HG02884 (cell line): ENCODE measurements at regions not wholly inside any gene's neighbourhood (a gene's known extent, or its start where the extent isn't known, plus 50 kb on each side); places are given as distances from the start of the nearest gene placed in this dataset.
"Not testable (repeated sequence)": the region's sequence is repeated elsewhere in the genome, so short reads cannot be mapped to it uniquely, and the experiment has no call there.

Source experiments
- ATAC-seq: cut with Tn5 transposase; IDR thresholded peaks from one replicate; pipeline ENCODE4 v1.9.1; 2021; ENCODE audit warnings: mild to moderate bottlenecking, moderate library complexity; ENCODE audit not compliant: unreplicated experiment

GRCh38 chr17:51347851-51348584 is 87.7 kb downstream of the UTP18 start:
- ATAC-seq, result no peak

GRCh38 chr17:51351080-51351479 is 90.7 kb downstream of the UTP18 start:
- no peak for ATAC-seq

- ATAC-seq, result no peak
These were observed 91.5 kb downstream of the UTP18 start for GRCh38 chr17:51351890-51352289.

GRCh38 chr17:51352798-51353197 is 92.5 kb downstream of the UTP18 start:
- no peak for ATAC-seq

GRCh38 chr17:51353296-51353695 is 93.0 kb downstream of the UTP18 start:
- no peak for ATAC-seq

- ATAC-seq, result no peak
These were observed 94.6 kb downstream of the UTP18 start for GRCh38 chr17:51354936-51355335.

- ATAC-seq, result no peak
These were observed 95.4 kb downstream of the UTP18 start for GRCh38 chr17:51355441-51356410.

- no peak for ATAC-seq
These were observed 98.7 kb downstream of the UTP18 start for GRCh38 chr17:51359055-51359454.

GRCh38 chr17:51362811-51363585 is 102.7 kb downstream of the UTP18 start:
- ATAC-seq, result no peak

GRCh38 chr17:51365090-51365489 is 104.7 kb downstream of the UTP18 start:
- no peak for ATAC-seq

- ATAC-seq, result no peak
These were observed 106.5 kb downstream of the UTP18 start for GRCh38 chr17:51366866-51367265.

GRCh38 chr17:51367836-51368235 is 107.5 kb downstream of the UTP18 start:
- ATAC-seq, result not testable (repeated sequence)

- ATAC-seq, result no peak
These were observed 111.4 kb downstream of the UTP18 start for GRCh38 chr17:51371732-51372151.

GRCh38 chr17:51372345-51373004 is 112.1 kb downstream of the UTP18 start:
- peak; percentile 70 for ATAC-seq

- no peak for ATAC-seq
These were observed 113.3 kb downstream of the UTP18 start for GRCh38 chr17:51373489-51374152.

- no peak for ATAC-seq
These were observed 113.9 kb downstream of the UTP18 start for GRCh38 chr17:51374209-51374608.

- no peak for ATAC-seq
These were observed 115.4 kb downstream of the UTP18 start for GRCh38 chr17:51375771-51376170.

GRCh38 chr17:51376739-51377138 is 116.4 kb downstream of the UTP18 start:
- no peak for ATAC-seq

GRCh38 chr17:51381262-51381661 is 120.9 kb downstream of the UTP18 start:
- ATAC-seq, result no peak

- ATAC-seq, result no peak
These were observed 124.9 kb downstream of the UTP18 start for GRCh38 chr17:51385208-51385607.
